HCT116 (cell line): ENCODE measurements at regions not wholly inside any gene's neighbourhood (a gene's known extent, or its start where the extent isn't known, plus 50 kb on each side); places are given as distances from the start of the nearest gene placed in this dataset.

Experiments
- ATAC-seq: fragments of 200-7000 bp; cut with Tn5 transposase; 2 replicates; pipeline ENCODE4 v1.9.1; 2020; ENCODE audit warnings: mild to moderate bottlenecking, moderate library complexity
- BruUV-seq: library from RNA; stranded (reverse); fragments of 400-500 nt; replicated peaks from 2 replicates; lab custom pipeline; 2021; lab: Mats Ljungman, UMichigan
- CTCF ChIA-PET: fragments of 300-600 bp; sonication (Branson Sonifier 250); formaldehyde crosslinking; loops from one replicate; lab custom pipeline; 2021; ENCODE audit warnings: antibody characterized with exemption; lab: Charles Lee
- POLR2A ChIA-PET: fragments of 300-600, 350-600 bp; sonication (Branson Sonifier 250); formaldehyde crosslinking; loops from one replicate; lab custom pipeline; 2021; ENCODE audit warnings: antibody characterized with exemption; lab: Charles Lee
- RAD21 ChIA-PET, 2 experiments: fragments of 300-600 bp; sonication (Branson Sonifier 250); formaldehyde crosslinking; loops; one replicate each; lab custom pipeline; 2023; ENCODE audit warnings: low total read pairs in 2 of 2; ENCODE audit not compliant: uncharacterized antibody in 2 of 2, unreplicated experiment in 2 of 2, low non-redundant PET in 1 of 2; lab: Charles Lee
- DNase-seq: peaks from one replicate; pipeline ENCODE4 v3.0.0-alpha.2; 2010; ENCODE audit warnings: low read depth, low spot score
- H2AFZ ChIP-seq: fragments of 200-600 bp; shearing (Covaris generic), sonication (generic); 2 replicates; pipeline ENCODE4 v1.6.1; 2017; ENCODE audit warnings: low read depth, mixed run types, mixed read lengths, antibody characterized with exemption, low read length; ENCODE audit not compliant: poor library complexity, severe bottlenecking
- H3K27ac ChIP-seq: 2 replicates; pipeline ENCODE4 v1.5.1; 2012; ENCODE audit warnings: low read depth, low read length
- H3K27me3 ChIP-seq: fragments of 200-600 bp; sonication (generic); 2 replicates; pipeline ENCODE4 v1.6.1; 2016; ENCODE audit warnings: mixed run types, low read length, mixed read lengths; ENCODE audit not compliant: insufficient read depth
- H3K36me3 ChIP-seq, 2 experiments: fragments of 200-500 bp in 1 of 2; fragments of 200-600 bp in 1 of 2; sonication (Bioruptor generic) in 1 of 2; sonication (generic) in 1 of 2; 2 replicates each; pipeline versions ENCODE4 v1.5.1 to v1.6.1; 2014 to 2016; ENCODE audit warnings: low read length in 2 of 2, inconsistent platforms in 1 of 2, mixed read lengths in 1 of 2, mixed run types in 1 of 2; ENCODE audit not compliant: insufficient read depth in 2 of 2, control insufficient read depth in 1 of 2
- H3K4me1 ChIP-seq, 2 experiments: fragments of 200-600 bp in 1 of 2; sonication (generic) in 1 of 2; 2 replicates each; pipeline versions ENCODE4 v1.5.1 to v1.6.1; 2012 to 2017; ENCODE audit warnings: low read length in 2 of 2, inconsistent platforms in 1 of 2, mild to moderate bottlenecking in 1 of 2, mixed read lengths in 1 of 2, mixed run types in 1 of 2, moderate library complexity in 1 of 2; ENCODE audit not compliant: insufficient read depth in 2 of 2, control insufficient read depth in 1 of 2
- H3K4me2 ChIP-seq: fragments of 200-600 bp; sonication (generic); 2 replicates; pipeline ENCODE4 v1.6.1; 2017; ENCODE audit warnings: mixed run types, low read length, mixed read lengths
- H3K4me3 ChIP-seq, 2 experiments: fragments of 200-600 bp in 1 of 2; sonication (generic) in 1 of 2; replicated peaks in 1 of 2; 2 replicates each; pipeline ENCODE4 v1.5.1; 2011 to 2016; ENCODE audit warnings: low read length in 2 of 2, control low read depth in 1 of 2, low read depth in 1 of 2, mild to moderate bottlenecking in 1 of 2, mixed read lengths in 1 of 2, mixed run types in 1 of 2
- H3K79me2 ChIP-seq: fragments of 200-600 bp; sonication (generic); 2 replicates; pipeline ENCODE4 v1.6.1; 2017; ENCODE audit warnings: mild to moderate bottlenecking, mixed run types, low read length, moderate library complexity, mixed read lengths; ENCODE audit not compliant: insufficient read depth
- H3K9ac ChIP-seq: fragments of 200-600 bp; sonication (generic); 2 replicates; pipeline ENCODE4 v1.6.1; 2016; ENCODE audit warnings: low read length, mixed read lengths
- H3K9me2 ChIP-seq: fragments of 200-600 bp; sonication (generic), shearing (Covaris generic); 2 replicates; pipeline ENCODE4 v1.6.1; 2017; ENCODE audit warnings: mixed run types, mild to moderate bottlenecking, moderate library complexity; ENCODE audit not compliant: insufficient read depth
- H3K9me3 ChIP-seq, 2 experiments: fragments of 200-500 bp in 1 of 2; fragments of 200-600 bp in 1 of 2; sonication (Bioruptor generic) in 1 of 2; sonication (generic) in 1 of 2; 2 replicates each; pipeline ENCODE4 v1.6.1; 2014 to 2017; ENCODE audit warnings: low read length in 2 of 2, mixed read lengths in 2 of 2, inconsistent platforms in 1 of 2, low read depth in 1 of 2, mild to moderate bottlenecking in 1 of 2, mixed run types in 1 of 2, moderate library complexity in 1 of 2; ENCODE audit not compliant: control insufficient read depth in 1 of 2, insufficient read depth in 1 of 2
- H4K20me1 ChIP-seq: fragments of 200-600 bp; sonication (generic), shearing (Covaris generic); 2 replicates; pipeline ENCODE4 v1.6.1; 2017; ENCODE audit warnings: mixed run types, mild to moderate bottlenecking, moderate library complexity; ENCODE audit not compliant: insufficient read depth
- ATF3 ChIP-seq: IDR thresholded peaks from 2 replicates; pipeline ENCODE4 v1.6.1; 2012
- EGR1 ChIP-seq: IDR thresholded peaks from 2 replicates; pipeline ENCODE4 v1.6.1; 2012; ENCODE audit warnings: low read depth
- EZH2 ChIP-seq: fragments of 200-600 bp; sonication (generic); IDR thresholded peaks from 2 replicates; pipeline ENCODE4 v1.6.1; 2017; ENCODE audit warnings: antibody characterized with exemption, mixed run types
- POLR2A ChIP-seq: IDR thresholded peaks from 2 replicates; pipeline ENCODE4 v1.7.0; 2011; ENCODE audit warnings: borderline replicate concordance; ENCODE audit not compliant: insufficient read depth, insufficient read length; ENCODE audit errors: extremely low read depth
- YY1 ChIP-seq: IDR thresholded peaks from 2 replicates; pipeline ENCODE4 v1.6.1; 2011; ENCODE audit warnings: low read length, low read depth, moderate library complexity, mild to moderate bottlenecking; ENCODE audit not compliant: insufficient replicate concordance; ENCODE audit errors: extremely low read depth
- ZBTB33 ChIP-seq: IDR thresholded peaks from 2 replicates; pipeline ENCODE4 v1.6.1; 2011; ENCODE audit warnings: mild to moderate bottlenecking, low read length, moderate library complexity; ENCODE audit not compliant: insufficient replicate concordance; ENCODE audit errors: extremely low read depth
- ZFX ChIP-seq: fragments of 450-650 bp; IDR thresholded peaks from 2 replicates; pipeline ENCODE4 v1.6.1; 2017
- intact Hi-C: fragments of 100-400 bp; cut with micrococcal nuclease; formaldehyde crosslinking; loops from 2 replicates; pipeline ENCODE4 v1.10.0; 2022

GRCh38 chr18:38963943-38964660 is 1398.5 kb upstream of the CELF4 start:
- Histone ChIP-seq H3K9me3 (no peaks in the 10 kb centered on the region; a peak in 1 of 4 replicates), H3K4me1 (no peaks in the 10 kb centered on the region), H3K4me3 (no peak overlapping the region), H3K27me3 (no peaks in the 10 kb centered on the region), H3K9me2 (no peaks in the 10 kb centered on the region), H3K4me2 (no peak overlapping the region), H4K20me1 (no peaks in the 10 kb centered on the region), H3K36me3 (no peaks in the 10 kb centered on the region), H3K79me2 (no peaks in the 10 kb centered on the region), H3K27ac (no peak overlapping the region), H2AFZ (no peak overlapping the region), H3K9ac (no peak overlapping the region)
- ChIA-PET POLR2A (no interaction called here), CTCF (no interaction called here), RAD21 (no interaction called here)
- DNase-seq (no peak), ATAC-seq (no peak)
- TF ChIP-seq EGR1: no peak
- intact Hi-C loops: no loop called here
- BruUV-seq: no TSS peak

GRCh38 chr18:38961880-38962279 is 1396.3 kb upstream of the CELF4 start:
- Histone ChIP-seq H3K27me3 (no peaks in the 10 kb centered on the region), H4K20me1 (no peaks in the 10 kb centered on the region), H3K36me3 (no peaks in the 10 kb centered on the region), H3K27ac (no peak overlapping the region), H3K79me2 (no peaks in the 10 kb centered on the region), H3K4me3 (no peak overlapping the region), H3K9me3 (no peaks in the 10 kb centered on the region), H3K4me2 (no peak overlapping the region), H3K9ac (no peak overlapping the region), H2AFZ (no peak overlapping the region), H3K9me2 (no peaks in the 10 kb centered on the region), H3K4me1 (no peaks in the 10 kb centered on the region)
- ChIA-PET CTCF (no interaction called here), POLR2A (no interaction called here), RAD21 (no interaction called here)
- no peak for TF ChIP-seq EGR1
- no peak for TF ChIP-seq EZH2
- TF ChIP-seq ZFX: no peak
- TF ChIP-seq ZBTB33: no peak
- no peak for TF ChIP-seq ATF3
- no peak for TF ChIP-seq POLR2A
- TF ChIP-seq YY1: no peak
- ATAC-seq (no peak), DNase-seq (no peak)
- BruUV-seq: no TSS peak
- intact Hi-C loops: no loop called here
